HG03064 (cell line): ENCODE measurements at regions not wholly inside any gene's neighbourhood (a gene's known extent, or its start where the extent isn't known, plus 50 kb on each side); places are given as distances from the start of the nearest gene placed in this dataset.

Experiments
- ATAC-seq: cut with Tn5 transposase; IDR thresholded peaks from one replicate; pipeline ENCODE4 v1.9.1; 2021; ENCODE audit warnings: low read depth; ENCODE audit not compliant: unreplicated experiment

DNA sequence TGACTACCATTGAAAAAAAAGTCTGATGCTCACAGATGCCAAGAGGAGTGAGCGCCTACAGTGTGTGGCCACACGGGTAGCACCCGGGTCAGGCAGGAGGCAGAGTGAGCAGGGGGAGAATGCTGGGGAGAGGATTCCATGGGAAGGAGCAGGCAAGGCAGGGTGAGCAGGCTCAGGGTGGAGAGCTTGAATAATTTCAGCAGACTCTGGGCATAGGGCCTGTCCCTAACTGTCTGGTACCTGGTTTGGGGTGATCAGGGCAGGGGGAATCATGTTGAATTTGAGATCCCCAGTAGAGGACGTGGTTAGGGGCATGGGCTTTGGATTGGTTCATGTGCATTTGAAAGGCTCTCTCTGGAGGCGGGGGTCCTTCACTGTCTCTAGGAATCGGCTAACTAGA lies 51.2 kb upstream of the TLR3 start:
- ATAC-seq = no peak

DNA sequence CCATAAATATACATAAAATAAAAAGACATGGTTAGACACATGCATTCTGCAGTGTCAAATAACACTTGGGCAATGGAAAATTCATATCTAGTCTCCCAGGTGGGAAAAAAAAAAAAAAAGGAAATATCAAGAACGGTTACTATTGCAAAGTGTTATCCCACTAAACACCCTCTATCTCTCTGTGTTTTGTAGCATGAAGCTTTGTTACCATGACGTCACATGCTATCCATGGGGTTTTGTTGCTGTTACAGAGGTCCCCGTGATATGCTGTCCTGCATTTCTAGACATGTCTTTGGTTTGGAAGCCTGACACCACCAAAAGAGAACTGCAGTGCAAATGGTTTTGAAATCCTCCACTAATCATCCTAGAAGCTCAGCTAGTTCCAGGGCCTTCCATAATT lies 50.7 kb upstream of the TLR3 start:
- no peak for ATAC-seq

GRCh38 chr4:186018784-186019183 lies 50.2 kb upstream of the TLR3 start:
- no peak for ATAC-seq
